ENCODE measurements at regions not wholly inside any gene's neighbourhood (a gene's known extent, or its start where the extent isn't known, plus 50 kb on each side); places are given as distances from the start of the nearest gene placed in this dataset.

- no peaks in the 10 kb centered on the region for H3K4me1 ChIP-seq (ENCODE audit: control insufficient read depth, insufficient read depth, low read length)
- FAIRE-seq (no peak), DNase-seq (ENCODE audit: low read depth, low spot score) (no peak), ATAC-seq (no peak)
- H3K4me3 ChIP-seq: no peak overlapping the region
- no peaks in the 10 kb centered on the region for H3K79me2 ChIP-seq (ENCODE audit: control insufficient read depth, insufficient read depth, low read length)
- ChIA-PET SMC1A (ENCODE audit: uncharacterized antibody, unreplicated experiment) (no interaction called here), RAD21 (ENCODE audit: unreplicated experiment) (no interaction called here), POLR2A (no interaction called here), CTCF (interaction anchor here (0.9 kb wide), 1 partner anchor 96 kb away, joined by 3 read pairs; no protein-coding TSS in a partner anchor)
- H3K4me2 ChIP-seq (ENCODE audit: control insufficient read depth, insufficient read depth): no peak overlapping the region
- no peaks in the 10 kb centered on the region for H3K36me3 ChIP-seq (ENCODE audit: control insufficient read depth in 2 of 2, insufficient read depth in 2 of 2, low read length in 1 of 2)
- H3K9me3 ChIP-seq (replicated peaks; ENCODE audit: control insufficient read depth, insufficient read depth, low read length): no peaks in the 10 kb centered on the region
- no peak overlapping the region for H3K27ac ChIP-seq (ENCODE audit: control insufficient read depth, insufficient read depth)
- no TSS peak for BruUV-seq (replicated peaks)
- H2AFZ ChIP-seq (ENCODE audit: control insufficient read depth, low read depth, low read length): no peak overlapping the region
- 10% methylated on average over 2 of the region's 2 CpGs for WGBS (ENCODE audit: insufficient coverage, insufficient replicate concordance, low lambda C conversion rate, missing lambda C conversion rate)
- H3K27me3 ChIP-seq (replicated peaks in 1 of 2; ENCODE audit: control insufficient read depth in 2 of 2, insufficient read depth in 2 of 2, low read length in 1 of 2): no peaks in the 10 kb centered on the region
- intact Hi-C loops (cut with micrococcal nuclease; ENCODE audit: unreplicated experiment) (no loop called here), in situ Hi-C loops (cut with MboI) (no loop called here)
- no peaks in the 10 kb centered on the region for H4K20me1 ChIP-seq (ENCODE audit: control insufficient read depth, insufficient read depth)
- no peak overlapping the region for H3K9ac ChIP-seq (ENCODE audit: control insufficient read depth, insufficient read depth, low read length)
- TF ChIP-seq RELA (IDR thresholded peaks at IDR 0.05; ENCODE audit: borderline replicate concordance, partially characterized antibody): no peak
- TF ChIP-seq PKNOX1 (IDR thresholded peaks at IDR 0.05): no peak
- no peak for TF ChIP-seq HDAC2 (IDR thresholded peaks at IDR 0.05)
- TF ChIP-seq NRF1 (conservative IDR thresholded peaks at IDR 0.05; ENCODE audit: low read depth, low read length): no peak
- TF ChIP-seq ZNF217 (IDR thresholded peaks at IDR 0.05): no peak
- no peak for TF ChIP-seq TAF1 (IDR thresholded peaks at IDR 0.05; ENCODE audit: borderline replicate concordance, low read depth, low read length)
- TF ChIP-seq REST (IDR thresholded peaks at IDR 0.05; ENCODE audit: low read depth, low read length): no peak
- no peak for TF ChIP-seq EZH2 (IDR thresholded peaks at IDR 0.05; ENCODE audit: borderline replicate concordance, control insufficient read depth, low read depth, low read length)
- no peak for TF ChIP-seq POU2F2 (IDR thresholded peaks at IDR 0.05; ENCODE audit: borderline replicate concordance, low read depth, low read length)
- no peak for TF ChIP-seq MEF2B (IDR thresholded peaks at IDR 0.05; ENCODE audit: partially characterized antibody, poor library complexity, severe bottlenecking)
- no peak for TF ChIP-seq ZNF274 (IDR thresholded peaks at IDR 0.05; ENCODE audit: insufficient read depth, insufficient read length)
- TF ChIP-seq CBFB (IDR thresholded peaks at IDR 0.05; ENCODE audit: low read depth): no peak
- TF ChIP-seq GATAD2B (conservative IDR thresholded peaks at IDR 0.05; ENCODE audit: low read depth): no peak
Observed at GRCh38 chr5:135650081-135650480, 71.3 kb upstream of the CXCL14 start.

Measured in GM12878 (cell line).